MM.1S (cell line): ENCODE measurements at regions not wholly inside any gene's neighbourhood (a gene's known extent, or its start where the extent isn't known, plus 50 kb on each side); places are given as distances from the start of the nearest gene placed in this dataset.

ENCODE experiments used
- DNase-seq: peaks from one replicate; pipeline ENCODE4 v3.0.0-alpha.2; 2015
- H2AFZ ChIP-seq: fragments of 300-600 bp; sonication (generic); 2 replicates; pipeline ENCODE4 v1.6.0; 2016; ENCODE audit warnings: antibody characterized with exemption, low read length
- H3F3A ChIP-seq: fragments of 300-600 bp; sonication (generic); 2 replicates; pipeline ENCODE4 v1.6.1; 2016; ENCODE audit warnings: mild to moderate bottlenecking, antibody characterized with exemption, low read length, moderate library complexity, mixed read lengths; ENCODE audit not compliant: insufficient read depth
- H3K27ac ChIP-seq: fragments of 300-600 bp; sonication (generic); 2 replicates; pipeline ENCODE4 v1.5.1; 2016; ENCODE audit warnings: mild to moderate bottlenecking, low read length
- H3K27me3 ChIP-seq: fragments of 300-600 bp; sonication (generic); replicated peaks from 2 replicates; pipeline ENCODE4 v1.6.0; 2016; ENCODE audit warnings: low read length; ENCODE audit not compliant: insufficient read depth
- H3K36me3 ChIP-seq: fragments of 300-600 bp; sonication (generic); replicated peaks from 2 replicates; pipeline ENCODE4 v1.6.1; 2016; ENCODE audit warnings: mild to moderate bottlenecking, low read length, mixed read lengths; ENCODE audit not compliant: insufficient read depth
- H3K4me1 ChIP-seq: fragments of 300-600 bp; sonication (generic); 2 replicates; pipeline ENCODE4 v1.6.1; 2016; ENCODE audit warnings: low read length, mixed read lengths
- H3K4me2 ChIP-seq: fragments of 300-600 bp; sonication (generic); 2 replicates; pipeline ENCODE4 v1.6.0; 2016; ENCODE audit warnings: low read depth, low read length
- H3K4me3 ChIP-seq: fragments of 300-600 bp; sonication (generic); 2 replicates; pipeline ENCODE4 v1.5.1; 2016; ENCODE audit warnings: low read length, mixed read lengths
- H3K79me2 ChIP-seq: fragments of 300-600 bp; sonication (generic); 2 replicates; pipeline ENCODE4 v1.6.1; 2016; ENCODE audit warnings: mixed run types, low read length, mixed read lengths
- H3K9ac ChIP-seq: fragments of 300-600 bp; sonication (generic); 2 replicates; pipeline ENCODE4 v1.6.1; 2016; ENCODE audit warnings: low read length, mixed read lengths
- H3K9me2 ChIP-seq: fragments of 300-600 bp; sonication (generic); replicated peaks from 2 replicates; pipeline ENCODE4 v1.6.1; 2016; ENCODE audit warnings: mild to moderate bottlenecking, low read length, mixed read lengths; ENCODE audit not compliant: insufficient read depth
- H3K9me3 ChIP-seq: fragments of 300-600 bp; sonication (generic); replicated peaks from 2 replicates; pipeline ENCODE4 v1.6.1; 2016; ENCODE audit warnings: mild to moderate bottlenecking, low read length, mixed read lengths; ENCODE audit not compliant: insufficient read depth
- H4K20me1 ChIP-seq: fragments of 300-600 bp; sonication (generic); 2 replicates; pipeline ENCODE4 v1.6.1; 2016; ENCODE audit warnings: mild to moderate bottlenecking, low read length, moderate library complexity, mixed read lengths; ENCODE audit not compliant: insufficient read depth
- CTCF ChIP-seq: fragments of 300-600 bp; sonication (generic); IDR thresholded peaks from 2 replicates; pipeline ENCODE4 v1.5.1; 2016; ENCODE audit warnings: antibody characterized with exemption, low read length, mixed read lengths
- EZH2 ChIP-seq: fragments of 300-600 bp; sonication (generic); optimal IDR thresholded peaks from 2 replicates; pipeline ENCODE3; 2017; ENCODE audit warnings: low read depth, mild to moderate bottlenecking, antibody characterized with exemption, low read length, mixed read lengths
- EZH2phosphoT487 ChIP-seq: fragments of 300-600 bp; sonication (generic); IDR thresholded peaks from 2 replicates; pipeline ENCODE4 v1.6.1; 2018; ENCODE audit warnings: antibody characterized with exemption, low read length

GRCh38 chr3:81173514-81173913, 587.9 kb downstream of the GBE1 start:
- Histone ChIP-seq H3K4me3 (no peak overlapping the region), H3K79me2 (no peaks in the 10 kb centered on the region), H3K4me1 (no peaks in the 10 kb centered on the region), H4K20me1 (no peaks in the 10 kb centered on the region), H3K27me3 (no peaks in the 10 kb centered on the region), H3K9me2 (no peaks in the 10 kb centered on the region; the same call in 1 of the 2 replicates), H2AFZ (no peak overlapping the region), H3K27ac (no peak overlapping the region), H3K36me3 (no peaks in the 10 kb centered on the region), H3K4me2 (no peak overlapping the region), H3K9me3 (no peaks in the 10 kb centered on the region), H3K9ac (no peak overlapping the region), H3F3A (no peaks in the 10 kb centered on the region)
- TF ChIP-seq CTCF (peak; percentile 19; the same call in 1 of the 2 replicates), EZH2 (no peak)
- no peak for DNase-seq

- H3K79me2 ChIP-seq: no peaks in the 10 kb centered on the region
- no peak for DNase-seq
- no peaks in the 10 kb centered on the region for H3K36me3 ChIP-seq
- H4K20me1 ChIP-seq: no peaks in the 10 kb centered on the region
- no peaks in the 10 kb centered on the region for H3K9me2 ChIP-seq
- no peak overlapping the region for H3K4me3 ChIP-seq
- no peaks in the 10 kb centered on the region for H3K4me1 ChIP-seq
- no peak overlapping the region for H3K27ac ChIP-seq
- TF ChIP-seq CTCF (no peak), EZH2 (no peak), EZH2phosphoT487 (no peak)
- H3K4me2 ChIP-seq: no peak overlapping the region
- H2AFZ ChIP-seq: no peak overlapping the region
- H3K9me3 ChIP-seq: no peaks in the 10 kb centered on the region
- no peak overlapping the region for H3K9ac ChIP-seq
- no peaks in the 10 kb centered on the region for H3F3A ChIP-seq
- no peaks in the 10 kb centered on the region for H3K27me3 ChIP-seq
Observed at GRCh38 chr3:81170298-81170697, 591.1 kb downstream of the GBE1 start.

GRCh38 chr3:81164806-81165205, 596.6 kb downstream of the GBE1 start:
- Histone ChIP-seq H3K4me1 (no peaks in the 10 kb centered on the region), H3F3A (no peaks in the 10 kb centered on the region), H3K4me3 (no peak overlapping the region), H2AFZ (no peak overlapping the region), H3K79me2 (no peaks in the 10 kb centered on the region), H3K27ac (no peak overlapping the region), H3K36me3 (no peaks in the 10 kb centered on the region), H3K9ac (no peak overlapping the region), H4K20me1 (no peaks in the 10 kb centered on the region), H3K9me2 (no peaks in the 10 kb centered on the region), H3K27me3 (no peaks in the 10 kb centered on the region), H3K4me2 (no peak overlapping the region), H3K9me3 (no peaks in the 10 kb centered on the region)
- DNase-seq: no peak
- TF ChIP-seq EZH2phosphoT487 (no peak), EZH2 (no peak), CTCF (no peak)
